NCI-H2171 treated with DMSO at 0.1 percent for 48 hours (cell line): ENCODE measurements at regions not wholly inside any gene's neighbourhood (a gene's known extent, or its start where the extent isn't known, plus 50 kb on each side); places are given as distances from the start of the nearest gene placed in this dataset.
"Not testable (repeated sequence)": the region's sequence is repeated elsewhere in the genome, so short reads cannot be mapped to it uniquely, and the experiment has no call there.

ENCODE experiments used
- DNase-seq: peaks from one replicate; lab custom pipeline; 2025; lab: John Stamatoyannopoulos, UW

- DNase-seq: no peak
Measured at GRCh38 chr3:109804697-109805096, 467.4 kb upstream of the DPPA4 start.

- no peak for DNase-seq
Measured at GRCh38 chr3:109806929-109807328, 469.6 kb upstream of the DPPA4 start.

GRCh38 chr3:109809513-109809912 lies 472.2 kb upstream of the DPPA4 start:
- no peak for DNase-seq

- no peak for DNase-seq
Measured at GRCh38 chr3:109818081-109818480, 480.7 kb upstream of the DPPA4 start.

- no peak for DNase-seq
Measured at GRCh38 chr3:109819734-109820133, 482.4 kb upstream of the DPPA4 start.

GRCh38 chr3:109825971-109826810 lies 488.8 kb upstream of the DPPA4 start:
- no peak for DNase-seq

GRCh38 chr3:109831403-109831802 lies 494.1 kb upstream of the DPPA4 start:
- DNase-seq: no peak

GRCh38 chr3:109835958-109836357 lies 498.6 kb upstream of the DPPA4 start:
- DNase-seq: no peak

- no peak for DNase-seq
Measured at GRCh38 chr3:109851854-109852253, 514.5 kb upstream of the DPPA4 start.

- DNase-seq: no peak
Measured at GRCh38 chr3:109852283-109852682, 514.9 kb upstream of the DPPA4 start.

GRCh38 chr3:109853077-109853731 lies 515.9 kb upstream of the DPPA4 start:
- no peak for DNase-seq

- no peak for DNase-seq
Measured at GRCh38 chr3:109863701-109864100, 526.4 kb upstream of the DPPA4 start.

GRCh38 chr3:109864452-109864851 lies 527.1 kb upstream of the DPPA4 start:
- no peak for DNase-seq

GRCh38 chr3:109869586-109869985 lies 532.2 kb upstream of the DPPA4 start:
- DNase-seq: no peak

- DNase-seq: no peak
Measured at GRCh38 chr3:109874896-109875708, 537.8 kb upstream of the DPPA4 start.

GRCh38 chr3:109877616-109878015 lies 540.3 kb upstream of the DPPA4 start:
- not testable (repeated sequence) for DNase-seq

- no peak for DNase-seq
Measured at GRCh38 chr3:109882144-109882543, 544.8 kb upstream of the DPPA4 start.

- DNase-seq: no peak
Measured at GRCh38 chr3:109887293-109887692, 549.9 kb upstream of the DPPA4 start.

- no peak for DNase-seq
Measured at GRCh38 chr3:109888026-109888425, 550.7 kb upstream of the DPPA4 start.

- DNase-seq: no peak
Measured at GRCh38 chr3:109897734-109898133, 560.4 kb upstream of the DPPA4 start.

GRCh38 chr3:109899925-109900324 lies 562.6 kb upstream of the DPPA4 start:
- no peak for DNase-seq

- no peak for DNase-seq
Measured at GRCh38 chr3:109900783-109901182, 563.4 kb upstream of the DPPA4 start.

- DNase-seq: no peak
Measured at GRCh38 chr3:109902549-109902948, 565.2 kb upstream of the DPPA4 start.
